HUES64 (cell line): ENCODE measurements at regions not wholly inside any gene's neighbourhood (a gene's known extent, or its start where the extent isn't known, plus 50 kb on each side); places are given as distances from the start of the nearest gene placed in this dataset.

Experiments used
- H3K27ac ChIP-seq: 2 replicates; pipeline ENCODE4 v1.7.0; 2013; ENCODE audit warnings: low read depth, low read length, inconsistent platforms
- H3K27me3 ChIP-seq: 2 replicates; pipeline ENCODE4 v1.6.1; 2013; ENCODE audit warnings: mild to moderate bottlenecking, low read length; ENCODE audit not compliant: insufficient read depth
- H3K36me3 ChIP-seq: 2 replicates; pipeline ENCODE4 v1.6.1; 2013; ENCODE audit warnings: mild to moderate bottlenecking, low read length; ENCODE audit not compliant: insufficient read depth
- H3K4me1 ChIP-seq: 2 replicates; pipeline ENCODE4 v1.6.1; 2013; ENCODE audit warnings: mild to moderate bottlenecking, low read length, moderate library complexity; ENCODE audit not compliant: insufficient read depth
- H3K4me3 ChIP-seq: 2 replicates; pipeline ENCODE4 v1.5.1; 2013; ENCODE audit warnings: mild to moderate bottlenecking, low read length, moderate library complexity
- H3K9ac ChIP-seq: 2 replicates; pipeline ENCODE4 v1.6.1; 2013; ENCODE audit warnings: mild to moderate bottlenecking, low read depth, low read length
- H3K9me3 ChIP-seq: 2 replicates; pipeline ENCODE4 v1.6.1; 2013; ENCODE audit warnings: low read depth, low read length; ENCODE audit not compliant: insufficient read depth
- WGBS: fragments of 150-250, 120-280 bp; methylation state at CpG from one replicate; pipeline ENCODE4 v1.1.7; 2013; ENCODE audit warnings: missing lambda C conversion rate; 5-methylcytosine and 5-hydroxymethylcytosine counted together

DNA sequence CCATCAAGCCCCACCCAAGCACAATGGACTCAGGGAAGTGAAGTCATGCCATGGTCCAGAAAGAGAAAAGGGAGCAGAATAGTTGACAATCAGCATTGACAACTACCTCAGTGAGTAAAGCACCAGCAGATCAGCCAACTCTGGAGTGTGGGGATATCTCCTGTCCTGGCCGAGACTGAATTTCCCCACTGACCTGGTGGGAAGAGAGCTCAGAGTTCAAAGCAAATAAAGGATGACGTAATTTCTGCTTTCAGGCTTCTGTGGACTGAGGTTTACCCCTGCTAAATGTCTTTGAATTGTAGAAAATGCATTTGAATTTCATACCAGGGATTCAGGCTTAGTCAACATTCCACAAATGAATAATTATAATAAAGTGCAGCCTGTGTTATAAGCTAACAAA lies 152.9 kb downstream of the CBLN1 start:
- Histone ChIP-seq H3K9me3 (no peaks in the 10 kb centered on the region), H3K27me3 (no peaks in the 10 kb centered on the region), H3K36me3 (no peaks in the 10 kb centered on the region), H3K9ac (no peak overlapping the region), H3K4me1 (0 out of 2 replicates have a peak, but pooled peaks cover 6% of the 10 kb centered on the region), H3K27ac (no peak overlapping the region), H3K4me3 (no peak overlapping the region)
- 83% methylated on average over 2 of the region's 2 CpGs for WGBS

DNA sequence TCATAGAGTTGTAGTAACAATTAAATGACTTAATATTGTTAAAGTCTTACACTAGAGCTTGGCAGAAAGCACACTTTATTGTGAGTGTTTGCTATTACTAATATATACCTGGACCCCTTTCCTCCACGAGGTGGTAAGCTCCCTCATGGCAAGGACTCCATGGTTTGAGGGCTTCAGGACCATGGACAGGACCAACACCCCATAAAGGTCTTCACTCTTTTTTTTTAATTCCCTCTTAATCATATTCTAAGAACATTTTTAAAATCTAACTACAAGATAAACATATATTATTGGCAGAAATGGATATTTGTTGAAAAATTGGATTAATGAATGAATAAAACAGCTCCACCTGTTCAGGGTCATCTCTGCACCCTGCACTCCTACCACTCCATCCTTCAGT lies 154.5 kb downstream of the CBLN1 start:
- H3K27ac ChIP-seq: no peak overlapping the region
- no peaks in the 10 kb centered on the region for H3K27me3 ChIP-seq
- H3K9me3 ChIP-seq: no peaks in the 10 kb centered on the region
- H3K4me3 ChIP-seq: no peak overlapping the region
- 47% methylated on average over 1 of the region's 1 CpG for WGBS
- 0 out of 2 replicates have a peak, but pooled peaks cover 6% of the 10 kb centered on the region for H3K4me1 ChIP-seq
- H3K36me3 ChIP-seq: no peaks in the 10 kb centered on the region
- H3K9ac ChIP-seq: no peak overlapping the region

DNA sequence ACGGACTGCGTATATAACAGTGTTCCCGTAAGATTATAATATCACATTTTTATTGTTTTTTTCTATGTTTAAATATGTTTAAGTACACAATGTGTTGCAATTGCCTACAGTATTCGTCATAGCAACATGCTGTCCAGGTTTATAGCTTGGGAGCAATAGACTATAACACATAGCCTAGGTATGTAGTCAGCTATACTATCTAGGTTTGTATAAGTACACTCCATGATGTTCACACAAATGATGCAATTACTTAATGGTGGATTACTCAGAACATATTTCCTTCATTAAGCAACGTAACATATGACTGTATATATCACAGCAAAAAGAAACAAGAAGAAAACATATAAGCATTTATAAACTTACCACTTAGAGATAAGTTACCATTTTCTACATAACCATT lies 160.0 kb downstream of the CBLN1 start:
- Histone ChIP-seq H3K36me3 (no peaks in the 10 kb centered on the region), H3K9me3 (no peaks in the 10 kb centered on the region), H3K9ac (no peak overlapping the region), H3K4me1 (0 out of 2 replicates have a peak, but pooled peaks cover 2% of the 10 kb centered on the region), H3K4me3 (no peak overlapping the region), H3K27me3 (no peaks in the 10 kb centered on the region), H3K27ac (no peak overlapping the region)
- WGBS: 100% methylated on average over 2 of the region's 5 CpGs

DNA sequence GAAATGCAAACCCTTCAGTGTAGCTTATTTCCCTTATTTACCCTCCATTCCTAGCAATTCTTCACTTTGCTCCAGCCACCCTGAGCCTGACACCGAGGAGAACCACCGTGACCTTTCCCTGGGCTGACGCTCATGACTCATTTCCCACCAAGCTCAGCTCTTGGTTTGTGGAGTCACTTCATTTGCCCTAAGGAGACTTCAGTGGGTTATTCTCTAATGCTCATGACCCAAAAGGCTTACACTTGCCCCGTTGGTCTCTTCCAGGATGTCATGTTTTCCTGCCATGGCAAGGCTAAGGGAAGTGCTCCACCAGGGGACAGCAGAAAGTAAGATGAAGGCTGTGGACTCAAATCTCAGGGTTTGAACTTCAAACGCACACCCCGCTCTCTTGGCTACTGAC lies 161.0 kb downstream of the CBLN1 start:
- Histone ChIP-seq H3K27me3 (no peaks in the 10 kb centered on the region), H3K9ac (no peak overlapping the region), H3K9me3 (no peaks in the 10 kb centered on the region), H3K27ac (no peak overlapping the region), H3K36me3 (no peaks in the 10 kb centered on the region), H3K4me3 (no peak overlapping the region), H3K4me1 (no peaks in the 10 kb centered on the region)
- WGBS: 85% methylated on average over 6 of the region's 6 CpGs

DNA sequence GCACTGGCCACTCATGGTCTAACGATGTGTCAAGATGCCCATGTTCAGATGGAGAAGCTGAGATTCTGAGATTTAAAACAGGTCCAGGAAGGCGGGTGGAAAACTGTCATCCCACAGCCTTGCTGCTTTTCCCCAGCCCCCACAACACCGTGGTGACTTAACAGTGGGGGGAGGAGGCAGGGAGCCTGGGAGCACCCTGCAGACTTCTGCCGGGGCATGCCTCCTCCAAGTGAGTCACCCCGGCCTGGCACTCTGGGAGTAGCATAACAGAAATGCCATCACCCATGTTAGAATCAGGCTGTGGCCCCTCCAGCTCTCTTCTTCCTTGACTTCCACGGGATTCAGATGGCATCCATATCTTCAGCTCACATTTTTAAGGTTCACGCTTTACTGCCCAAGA lies 164.8 kb downstream of the CBLN1 start:
- H3K27ac ChIP-seq: no peak overlapping the region
- no peaks in the 10 kb centered on the region for H3K36me3 ChIP-seq
- 82% methylated on average over 7 of the region's 7 CpGs for WGBS
- H3K4me3 ChIP-seq: no peak overlapping the region
- H3K4me1 ChIP-seq: no peaks in the 10 kb centered on the region
- no peak overlapping the region for H3K9ac ChIP-seq
- H3K9me3 ChIP-seq: no peaks in the 10 kb centered on the region
- H3K27me3 ChIP-seq: no peaks in the 10 kb centered on the region

DNA sequence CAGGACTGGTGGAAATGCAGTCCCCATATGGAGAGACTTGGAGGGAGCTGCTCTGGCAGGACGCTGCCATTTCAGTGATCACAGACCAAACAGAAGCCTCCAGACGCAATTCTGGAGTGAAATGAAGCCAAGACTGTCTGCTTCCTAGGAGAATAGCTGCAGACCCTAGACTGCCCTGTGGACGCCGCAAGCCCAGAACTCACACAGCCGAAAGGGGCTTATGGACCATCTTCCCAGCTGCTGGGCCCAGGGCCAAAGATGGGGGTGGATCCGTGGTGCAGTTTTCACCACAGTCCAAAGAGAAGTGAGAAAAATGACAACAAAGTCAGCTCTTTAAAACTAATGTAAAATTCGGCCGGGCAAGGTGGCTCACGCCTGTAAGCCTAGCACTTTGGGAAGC lies 165.7 kb downstream of the CBLN1 start:
- H3K4me3 ChIP-seq: no peak overlapping the region
- 94% methylated on average over 9 of the region's 9 CpGs for WGBS
- H3K36me3 ChIP-seq: no peaks in the 10 kb centered on the region
- no peaks in the 10 kb centered on the region for H3K9me3 ChIP-seq
- no peaks in the 10 kb centered on the region for H3K27me3 ChIP-seq
- no peak overlapping the region for H3K27ac ChIP-seq
- no peaks in the 10 kb centered on the region for H3K4me1 ChIP-seq
- no peak overlapping the region for H3K9ac ChIP-seq

DNA sequence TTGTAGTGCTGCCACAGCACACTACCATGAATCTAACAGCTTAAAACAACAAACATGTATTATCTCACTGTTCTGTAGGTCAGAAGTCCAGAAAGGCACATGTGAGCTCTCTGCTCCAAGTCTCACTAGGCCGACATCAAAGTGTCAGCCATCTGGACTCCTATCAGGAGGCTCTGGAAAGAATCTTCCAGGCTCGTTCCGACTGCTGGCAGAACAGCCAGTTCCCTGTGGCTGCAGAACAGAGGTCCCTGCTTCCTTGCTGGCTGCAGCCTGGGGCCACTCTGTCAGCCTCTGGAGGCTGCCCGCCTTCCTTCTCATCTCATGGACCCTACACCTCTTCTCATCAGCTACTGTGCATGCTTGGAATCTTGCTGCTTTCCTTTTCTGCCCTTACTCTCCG lies 168.9 kb downstream of the CBLN1 start:
- Histone ChIP-seq H3K27me3 (no peaks in the 10 kb centered on the region), H3K36me3 (no peaks in the 10 kb centered on the region), H3K27ac (no peak overlapping the region), H3K9me3 (no peaks in the 10 kb centered on the region), H3K4me1 (no peaks in the 10 kb centered on the region), H3K4me3 (no peak overlapping the region), H3K9ac (no peak overlapping the region)
- WGBS: 90% methylated on average over 5 of the region's 5 CpGs

DNA sequence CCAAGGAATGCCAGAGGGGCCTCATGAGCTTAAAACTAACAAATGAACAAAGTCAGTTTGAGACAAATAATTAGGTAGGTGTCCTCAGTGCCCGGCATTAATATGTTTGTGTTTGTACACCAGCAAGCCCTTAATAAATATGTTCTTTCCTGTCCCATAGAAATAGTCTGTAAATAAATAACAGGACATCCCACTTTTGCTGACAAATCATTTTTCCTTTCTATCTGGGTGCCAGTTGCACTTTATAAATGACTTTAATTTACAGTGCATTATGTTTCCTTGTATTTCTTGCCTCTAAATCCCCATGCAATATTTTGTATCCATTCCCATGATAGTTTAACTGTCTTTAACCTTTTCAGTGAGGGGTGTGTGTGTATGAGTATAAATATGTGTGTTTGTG lies 170.3 kb downstream of the CBLN1 start:
- no peaks in the 10 kb centered on the region for H3K4me1 ChIP-seq
- WGBS: 90% methylated on average over 1 of the region's 1 CpG
- no peak overlapping the region for H3K9ac ChIP-seq
- H3K27ac ChIP-seq: no peak overlapping the region
- H3K36me3 ChIP-seq: no peaks in the 10 kb centered on the region
- H3K9me3 ChIP-seq: no peaks in the 10 kb centered on the region
- no peak overlapping the region for H3K4me3 ChIP-seq
- H3K27me3 ChIP-seq: no peaks in the 10 kb centered on the region

DNA sequence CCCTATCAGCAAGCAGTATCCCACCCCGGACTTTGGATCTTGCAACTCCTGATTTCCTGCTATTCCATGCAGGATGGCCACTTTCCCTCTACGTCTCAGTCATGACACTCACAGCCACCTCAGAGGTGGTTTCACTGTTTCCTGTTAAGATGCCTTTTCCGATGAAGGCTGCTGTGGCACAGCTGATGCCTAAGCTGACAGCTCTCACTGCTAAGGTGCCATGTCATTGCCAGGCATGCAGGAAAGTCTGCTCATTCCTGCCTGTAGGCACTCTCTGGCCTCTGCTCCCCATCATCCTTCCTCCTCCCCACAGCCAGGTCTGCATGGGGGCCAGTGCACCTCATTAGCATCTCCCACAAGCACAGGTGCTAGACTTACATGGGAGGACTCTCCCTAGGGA lies 173.0 kb downstream of the CBLN1 start:
- 89% methylated on average over 3 of the region's 3 CpGs for WGBS
- Histone ChIP-seq H3K27ac (no peak overlapping the region), H3K4me1 (no peaks in the 10 kb centered on the region), H3K27me3 (no peaks in the 10 kb centered on the region), H3K9me3 (no peaks in the 10 kb centered on the region), H3K4me3 (no peak overlapping the region), H3K36me3 (no peaks in the 10 kb centered on the region), H3K9ac (no peak overlapping the region)

DNA sequence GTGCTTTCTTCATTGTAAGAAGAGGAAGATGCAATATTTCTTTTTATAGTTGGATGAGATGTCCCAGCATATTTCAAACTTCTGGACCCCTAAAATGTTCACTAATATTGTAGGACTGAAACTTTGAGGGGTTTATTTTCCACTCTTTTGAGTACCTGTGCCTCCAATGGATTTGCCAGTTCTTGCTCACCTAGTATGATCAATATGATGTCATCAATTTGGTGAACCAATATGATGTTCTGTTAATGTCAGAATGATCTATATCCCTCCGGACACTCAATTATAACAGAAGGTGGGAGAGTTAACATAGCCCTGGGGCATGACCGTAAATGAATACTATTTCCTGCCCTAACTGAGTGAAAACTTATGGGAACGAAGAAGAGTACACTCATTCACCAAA lies 178.3 kb downstream of the CBLN1 start:
- Histone ChIP-seq H3K36me3 (no peaks in the 10 kb centered on the region), H3K27me3 (no peaks in the 10 kb centered on the region), H3K27ac (no peak overlapping the region), H3K9me3 (no peaks in the 10 kb centered on the region), H3K4me1 (no peaks in the 10 kb centered on the region), H3K4me3 (no peak overlapping the region), H3K9ac (no peak overlapping the region)
- WGBS: 92% methylated on average over 3 of the region's 3 CpGs

DNA sequence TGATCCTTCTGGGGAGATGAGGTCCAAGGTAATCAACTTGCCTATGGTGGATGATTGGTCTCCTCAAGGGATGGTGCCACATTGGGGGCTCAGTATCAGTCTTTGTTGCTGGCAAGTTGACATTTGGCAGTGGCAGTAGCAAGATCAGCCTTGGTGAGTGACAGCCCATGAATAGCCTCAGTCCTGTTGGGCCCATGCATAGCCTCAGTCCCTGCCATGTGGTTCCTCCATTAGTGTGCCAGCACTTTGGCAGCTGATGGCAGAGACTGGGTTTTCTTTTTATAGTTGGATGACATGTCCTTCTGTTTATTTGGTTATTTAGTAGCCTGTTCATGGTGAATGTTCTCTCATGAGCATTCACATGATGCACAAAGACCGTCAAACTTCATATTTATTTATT lies 179.6 kb downstream of the CBLN1 start:
- no peak overlapping the region for H3K4me3 ChIP-seq
- H3K4me1 ChIP-seq: no peaks in the 10 kb centered on the region
- no peak overlapping the region for H3K27ac ChIP-seq
- WGBS: 91% methylated on average over 1 of the region's 1 CpG
- H3K9me3 ChIP-seq: no peaks in the 10 kb centered on the region
- H3K27me3 ChIP-seq: no peaks in the 10 kb centered on the region
- no peaks in the 10 kb centered on the region for H3K36me3 ChIP-seq
- H3K9ac ChIP-seq: no peak overlapping the region

DNA sequence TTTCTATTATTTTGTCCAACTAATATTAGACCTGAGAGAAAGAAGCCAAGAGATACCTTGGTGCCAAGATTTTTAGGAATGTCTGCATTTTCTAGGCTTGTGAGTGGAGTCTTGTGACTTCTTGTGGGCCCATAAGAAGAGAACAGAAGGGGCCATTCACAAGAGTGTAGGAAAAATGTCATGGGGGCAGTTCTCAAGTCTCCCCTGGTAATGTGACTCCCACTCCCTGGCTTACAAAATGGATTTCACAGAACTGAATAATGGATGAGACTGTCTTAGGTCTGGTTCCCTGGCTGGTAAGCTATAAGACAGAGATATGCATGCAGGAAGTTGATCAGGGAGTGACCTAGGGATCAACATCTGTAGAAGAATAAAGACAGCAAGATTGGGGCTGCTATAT lies 181.3 kb downstream of the CBLN1 start:
- Histone ChIP-seq H3K27me3 (no peaks in the 10 kb centered on the region), H3K4me3 (no peak overlapping the region), H3K9ac (no peak overlapping the region), H3K9me3 (no peaks in the 10 kb centered on the region), H3K36me3 (no peaks in the 10 kb centered on the region), H3K4me1 (no peaks in the 10 kb centered on the region), H3K27ac (no peak overlapping the region)
